ENCODE measurements at regions not wholly inside any gene's neighbourhood (a gene's known extent, or its start where the extent isn't known, plus 50 kb on each side); places are given as distances from the start of the nearest gene placed in this dataset.
"Not testable (repeated sequence)": the region's sequence is repeated elsewhere in the genome, so short reads cannot be mapped to it uniquely, and the experiment has no call there.

DNA sequence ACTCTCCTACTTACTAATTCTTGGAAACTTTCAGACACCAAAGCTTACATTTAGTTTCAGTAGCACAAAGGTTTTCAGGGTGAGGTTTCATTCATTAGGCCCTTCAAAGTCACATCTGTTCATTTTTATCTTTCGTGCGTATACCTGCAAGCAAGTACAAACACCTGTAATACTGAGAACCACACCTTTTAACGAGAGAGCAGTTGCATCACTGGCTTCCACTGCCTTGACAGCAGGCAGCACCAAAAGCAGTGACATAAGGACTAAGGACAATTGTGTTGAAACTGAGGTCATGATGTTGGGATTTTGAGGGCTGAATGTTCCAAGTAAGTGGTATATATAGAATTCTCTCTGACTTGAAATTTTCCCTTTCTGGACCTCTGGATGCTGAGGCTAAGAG is 61.1 kb downstream of the GOLGA6L25 start:
- POLR2A ChIA-PET; H3K27me3 Mint-ChIP-seq; H3K36me3 Mint-ChIP-seq (ENCODE audit: low read depth); H3K4me1 Mint-ChIP-seq; intact Hi-C loops (cut with DNase I, micrococcal nuclease); DNase-seq; H3K9me3 Mint-ChIP-seq (ENCODE audit: low read depth); H3K27ac Mint-ChIP-seq; H3K4me3 Mint-ChIP-seq; CTCF ChIA-PET: not testable (repeated sequence)
- peak; percentile 26 for ATAC-seq

DNA sequence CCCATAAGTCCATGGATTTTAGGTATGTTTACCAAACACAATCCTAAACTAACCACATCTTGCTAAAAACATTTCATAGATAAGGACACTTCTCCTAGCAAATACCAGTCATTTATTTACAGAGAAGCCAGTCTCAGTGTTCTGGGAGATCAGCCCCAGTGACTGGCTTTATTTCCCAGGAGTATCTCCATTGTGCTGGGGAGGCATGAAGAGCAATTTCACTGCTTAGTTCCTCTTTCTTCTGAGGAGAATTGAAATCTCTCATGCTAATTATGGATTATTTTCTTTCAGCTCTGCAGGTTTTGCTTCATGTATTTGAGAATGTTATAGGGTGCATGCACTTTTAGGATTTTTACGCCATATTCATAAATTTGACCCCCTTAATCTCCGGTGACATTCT is 68.3 kb downstream of the GOLGA6L25 start:
- DNase-seq; H3K9me3 Mint-ChIP-seq (ENCODE audit: low read depth); H3K36me3 Mint-ChIP-seq (ENCODE audit: low read depth); intact Hi-C loops (cut with DNase I, micrococcal nuclease); H3K27ac Mint-ChIP-seq; H3K27me3 Mint-ChIP-seq; CTCF ChIA-PET; POLR2A ChIA-PET; ATAC-seq; H3K4me3 Mint-ChIP-seq; H3K4me1 Mint-ChIP-seq: not testable (repeated sequence)

DNA sequence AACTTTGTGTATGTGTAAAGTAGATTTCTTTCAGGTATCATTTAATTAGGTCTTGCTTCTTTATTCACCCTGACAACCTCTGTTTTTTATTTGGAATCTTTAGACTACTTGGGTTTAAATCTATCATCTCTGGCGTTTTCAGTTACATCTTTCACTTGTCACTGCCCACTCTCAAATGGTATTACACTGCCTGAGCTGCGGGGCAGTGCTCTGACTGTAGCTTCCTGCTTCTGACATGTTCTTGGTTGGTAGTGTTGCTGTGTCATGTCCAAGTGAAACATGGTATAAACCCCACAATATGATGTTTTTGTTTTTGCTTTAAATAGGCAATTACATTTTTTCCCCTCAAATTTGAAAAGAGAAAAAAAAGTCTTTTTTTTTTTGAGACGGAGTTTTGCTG is 68.8 kb downstream of the GOLGA6L25 start:
- H3K4me3 Mint-ChIP-seq; H3K27me3 Mint-ChIP-seq; H3K27ac Mint-ChIP-seq; POLR2A ChIA-PET; H3K4me1 Mint-ChIP-seq; DNase-seq; H3K9me3 Mint-ChIP-seq (ENCODE audit: low read depth); ATAC-seq; H3K36me3 Mint-ChIP-seq (ENCODE audit: low read depth); intact Hi-C loops (cut with DNase I, micrococcal nuclease); CTCF ChIA-PET: not testable (repeated sequence)

DNA sequence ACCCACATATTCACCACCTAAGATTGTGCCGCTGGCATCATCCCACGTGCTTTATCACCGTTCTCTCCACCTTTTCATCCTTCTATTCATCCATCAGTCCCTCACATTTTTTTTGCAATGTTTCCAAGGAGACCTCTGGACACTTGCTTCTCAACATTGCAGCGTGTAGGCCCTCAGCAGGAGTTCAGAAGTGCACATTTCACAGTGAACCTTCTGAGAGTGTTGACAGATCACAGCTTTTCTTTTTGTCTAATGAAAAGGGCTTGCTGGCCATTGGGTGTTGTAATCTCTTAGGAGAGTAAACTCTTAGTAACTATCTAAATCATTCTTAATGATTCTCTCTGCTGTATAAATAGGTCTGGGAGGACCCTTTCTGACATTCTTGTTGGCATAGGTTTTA is 71.0 kb downstream of the GOLGA6L25 start:
- DNase-seq; H3K27me3 Mint-ChIP-seq; intact Hi-C loops (cut with DNase I, micrococcal nuclease); ATAC-seq; CTCF ChIA-PET; H3K27ac Mint-ChIP-seq; H3K4me3 Mint-ChIP-seq; H3K36me3 Mint-ChIP-seq (ENCODE audit: low read depth); H3K4me1 Mint-ChIP-seq; H3K9me3 Mint-ChIP-seq (ENCODE audit: low read depth); POLR2A ChIA-PET: not testable (repeated sequence)

DNA sequence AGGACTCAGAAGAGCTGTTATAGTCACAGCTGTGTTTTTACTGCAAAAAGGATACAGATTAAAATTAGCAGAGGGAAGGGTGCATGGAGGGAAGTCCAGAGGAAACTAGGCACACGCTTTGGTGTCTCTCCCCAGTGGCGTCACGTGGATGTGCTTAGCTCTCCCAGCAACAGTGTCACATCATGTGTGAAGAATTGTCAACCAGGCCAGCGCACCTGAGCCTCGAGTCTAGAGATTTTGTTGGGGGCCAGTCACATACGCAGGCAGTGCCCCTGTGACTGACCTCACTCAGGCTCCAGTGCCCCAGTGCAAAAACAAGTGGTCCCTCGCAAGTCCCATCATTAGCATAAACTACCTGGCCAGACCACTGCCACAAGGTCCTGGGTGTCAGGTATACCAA is 73.2 kb downstream of the GOLGA8M start:
- CTCF ChIA-PET, H3K27ac Mint-ChIP-seq: not testable (repeated sequence)

More for the DNA sequence above, 73.2 kb downstream of the GOLGA8M start:
- H3K27me3 Mint-ChIP-seq; DNase-seq; POLR2A ChIA-PET; H3K4me1 Mint-ChIP-seq; intact Hi-C loops (cut with DNase I, micrococcal nuclease); ATAC-seq; H3K9me3 Mint-ChIP-seq (ENCODE audit: low read depth); H3K36me3 Mint-ChIP-seq (ENCODE audit: low read depth); H3K4me3 Mint-ChIP-seq: not testable (repeated sequence)

All from activated CD4-positive, alpha-beta T cell treated with anti-CD3 and anti-CD28 coated beads for 36 hours (primary cell).